ENCODE measurements at regions not wholly inside any gene's neighbourhood (a gene's known extent, or its start where the extent isn't known, plus 50 kb on each side); places are given as distances from the start of the nearest gene placed in this dataset.

GRCh38 chr4:134024251-134024650, 177.3 kb downstream of the PABPC4L start:
- no peak for DNase-seq

GRCh38 chr4:134019657-134020056, 181.9 kb downstream of the PABPC4L start:
- no peak for DNase-seq

- DNase-seq: no peak
Observed at GRCh38 chr4:134018846-134019245, 182.7 kb downstream of the PABPC4L start.

- no peak for DNase-seq
Observed at GRCh38 chr4:134001057-134001456, 200.5 kb downstream of the PABPC4L start.

- no peak for DNase-seq
Observed at GRCh38 chr4:133997436-133997835, 204.2 kb downstream of the PABPC4L start.

- DNase-seq: no peak
Observed at GRCh38 chr4:133996431-133997121, 205.0 kb downstream of the PABPC4L start.

- no peak for DNase-seq
Observed at GRCh38 chr4:133995243-133995960, 206.2 kb downstream of the PABPC4L start.

GRCh38 chr4:133982533-133983224, 218.9 kb downstream of the PABPC4L start:
- no peak for DNase-seq

GRCh38 chr4:133981327-133981726, 220.3 kb downstream of the PABPC4L start:
- DNase-seq: no peak

- DNase-seq: no peak
Observed at GRCh38 chr4:133972586-133972985, 229.0 kb downstream of the PABPC4L start.

GRCh38 chr4:133969202-133969848, 232.3 kb downstream of the PABPC4L start:
- DNase-seq: peak in 4 of 51 donors; percentile 0 to 7 (median 1)

- no peak for DNase-seq
Observed at GRCh38 chr4:133968174-133968573, 233.4 kb downstream of the PABPC4L start.

- no peak for DNase-seq
Observed at GRCh38 chr4:133960975-133961374, 240.6 kb downstream of the PABPC4L start.

- no peak for DNase-seq
Observed at GRCh38 chr4:133943081-133943480, 258.5 kb downstream of the PABPC4L start.

- no peak for DNase-seq
Observed at GRCh38 chr4:133938061-133938460, 263.5 kb downstream of the PABPC4L start.

- DNase-seq: no peak
Observed at GRCh38 chr4:133929531-133930239, 271.9 kb downstream of the PABPC4L start.

- no peak for DNase-seq
Observed at GRCh38 chr4:133921280-133922195, 280.1 kb downstream of the PABPC4L start.

- no peak for DNase-seq
Observed at GRCh38 chr4:133920236-133920635, 281.4 kb downstream of the PABPC4L start.

GRCh38 chr4:133910165-133910564, 291.4 kb downstream of the PABPC4L start:
- DNase-seq: no peak

- no peak for DNase-seq
Observed at GRCh38 chr4:133903029-133903428, 298.6 kb downstream of the PABPC4L start.
